ENCODE measurements at regions not wholly inside any gene's neighbourhood (a gene's known extent, or its start where the extent isn't known, plus 50 kb on each side); places are given as distances from the start of the nearest gene placed in this dataset.

DNA sequence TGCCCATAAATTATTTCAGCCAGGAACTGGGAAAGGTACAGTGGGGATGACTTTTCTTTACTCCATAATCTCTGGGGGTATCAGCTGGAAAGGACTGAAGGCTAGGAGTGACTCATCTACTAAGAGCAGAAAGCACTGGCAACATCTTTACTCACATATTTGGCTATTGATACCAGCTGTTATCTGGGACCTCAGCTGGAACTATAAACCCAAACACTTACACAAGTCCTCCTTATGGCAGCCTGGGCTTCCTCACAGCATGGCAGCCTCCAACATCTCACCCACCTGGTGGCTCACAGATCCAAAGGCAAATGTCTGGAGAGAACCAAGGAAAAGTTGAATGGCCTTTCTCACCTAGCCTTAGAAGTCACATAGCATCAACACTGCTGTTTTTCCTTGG lies 379.0 kb upstream of the RND3 start:
- TF ChIP-seq, protein P1, sequence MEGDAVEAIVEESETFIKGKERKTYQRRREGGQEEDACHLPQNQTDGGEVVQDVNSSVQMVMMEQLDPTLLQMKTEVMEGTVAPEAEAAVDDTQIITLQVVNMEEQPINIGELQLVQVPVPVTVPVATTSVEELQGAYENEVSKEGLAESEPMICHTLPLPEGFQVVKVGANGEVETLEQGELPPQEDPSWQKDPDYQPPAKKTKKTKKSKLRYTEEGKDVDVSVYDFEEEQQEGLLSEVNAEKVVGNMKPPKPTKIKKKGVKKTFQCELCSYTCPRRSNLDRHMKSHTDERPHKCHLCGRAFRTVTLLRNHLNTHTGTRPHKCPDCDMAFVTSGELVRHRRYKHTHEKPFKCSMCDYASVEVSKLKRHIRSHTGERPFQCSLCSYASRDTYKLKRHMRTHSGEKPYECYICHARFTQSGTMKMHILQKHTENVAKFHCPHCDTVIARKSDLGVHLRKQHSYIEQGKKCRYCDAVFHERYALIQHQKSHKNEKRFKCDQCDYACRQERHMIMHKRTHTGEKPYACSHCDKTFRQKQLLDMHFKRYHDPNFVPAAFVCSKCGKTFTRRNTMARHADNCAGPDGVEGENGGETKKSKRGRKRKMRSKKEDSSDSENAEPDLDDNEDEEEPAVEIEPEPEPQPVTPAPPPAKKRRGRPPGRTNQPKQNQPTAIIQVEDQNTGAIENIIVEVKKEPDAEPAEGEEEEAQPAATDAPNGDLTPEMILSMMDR (IDR thresholded peaks at IDR 0.05) = no peak
- TF ChIP-seq, protein P2, sequence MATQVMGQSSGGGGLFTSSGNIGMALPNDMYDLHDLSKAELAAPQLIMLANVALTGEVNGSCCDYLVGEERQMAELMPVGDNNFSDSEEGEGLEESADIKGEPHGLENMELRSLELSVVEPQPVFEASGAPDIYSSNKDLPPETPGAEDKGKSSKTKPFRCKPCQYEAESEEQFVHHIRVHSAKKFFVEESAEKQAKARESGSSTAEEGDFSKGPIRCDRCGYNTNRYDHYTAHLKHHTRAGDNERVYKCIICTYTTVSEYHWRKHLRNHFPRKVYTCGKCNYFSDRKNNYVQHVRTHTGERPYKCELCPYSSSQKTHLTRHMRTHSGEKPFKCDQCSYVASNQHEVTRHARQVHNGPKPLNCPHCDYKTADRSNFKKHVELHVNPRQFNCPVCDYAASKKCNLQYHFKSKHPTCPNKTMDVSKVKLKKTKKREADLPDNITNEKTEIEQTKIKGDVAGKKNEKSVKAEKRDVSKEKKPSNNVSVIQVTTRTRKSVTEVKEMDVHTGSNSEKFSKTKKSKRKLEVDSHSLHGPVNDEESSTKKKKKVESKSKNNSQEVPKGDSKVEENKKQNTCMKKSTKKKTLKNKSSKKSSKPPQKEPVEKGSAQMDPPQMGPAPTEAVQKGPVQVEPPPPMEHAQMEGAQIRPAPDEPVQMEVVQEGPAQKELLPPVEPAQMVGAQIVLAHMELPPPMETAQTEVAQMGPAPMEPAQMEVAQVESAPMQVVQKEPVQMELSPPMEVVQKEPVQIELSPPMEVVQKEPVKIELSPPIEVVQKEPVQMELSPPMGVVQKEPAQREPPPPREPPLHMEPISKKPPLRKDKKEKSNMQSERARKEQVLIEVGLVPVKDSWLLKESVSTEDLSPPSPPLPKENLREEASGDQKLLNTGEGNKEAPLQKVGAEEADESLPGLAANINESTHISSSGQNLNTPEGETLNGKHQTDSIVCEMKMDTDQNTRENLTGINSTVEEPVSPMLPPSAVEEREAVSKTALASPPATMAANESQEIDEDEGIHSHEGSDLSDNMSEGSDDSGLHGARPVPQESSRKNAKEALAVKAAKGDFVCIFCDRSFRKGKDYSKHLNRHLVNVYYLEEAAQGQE (IDR thresholded peaks at IDR 0.05; ENCODE audit: insufficient read depth in 1 of 2, low read depth in 2 of 2, low read length in 1 of 2) = no peak
- TF ChIP-seq POLR2AphosphoS5 (IDR thresholded peaks at IDR 0.05; ENCODE audit: low read depth, low read length) = no peak
- no peak for TF ChIP-seq SIN3A (IDR thresholded peaks at IDR 0.05; ENCODE audit: borderline replicate concordance, insufficient read depth, low read depth, low read length)
